H1 (cell line): ENCODE measurements at regions not wholly inside any gene's neighbourhood (a gene's known extent, or its start where the extent isn't known, plus 50 kb on each side); places are given as distances from the start of the nearest gene placed in this dataset.

Experiments
- CTCF ChIA-PET: fragments of 300-600 bp; sonication (Branson Sonifier 250); formaldehyde crosslinking; loops from one replicate; lab custom pipeline; 2021; ENCODE audit not compliant: partially characterized antibody; lab: Charles Lee
- POLR2A ChIA-PET: fragments of 300-600 bp; sonication (Branson Sonifier 250); formaldehyde crosslinking; loops from one replicate; lab custom pipeline; 2021; ENCODE audit warnings: inconsistent platforms; ENCODE audit not compliant: partially characterized antibody; lab: Charles Lee
- DNase-seq, 2 experiments: peaks; one replicate each; pipeline versions ENCODE4 v3.0.0 to v3.0.0-alpha.2; 2010 to 2022; ENCODE audit warnings: low spot score in 2 of 2, low read depth in 1 of 2, mixed read lengths in 1 of 2
- FAIRE-seq: peaks from 2 replicates; lab custom pipeline; 2011; peaks lifted over from hg19 to GRCh38; lab: Jason Lieb, UNC
- H2AFZ ChIP-seq: 2 replicates; pipeline ENCODE4 v1.8.1; 2012; ENCODE audit warnings: low read length, inconsistent platforms
- H2AK5ac ChIP-seq: 2 replicates; pipeline ENCODE4 v1.6.1; 2013; ENCODE audit warnings: low read depth, low read length
- H2BK120ac ChIP-seq: replicated peaks from 2 replicates; pipeline ENCODE3; 2013; ENCODE audit warnings: low read depth, low read length, inconsistent platforms
- H2BK12ac ChIP-seq: 2 replicates; pipeline ENCODE4 v1.6.1; 2013; ENCODE audit warnings: low read depth, low read length
- H2BK15ac ChIP-seq: 2 replicates; pipeline ENCODE4 v1.6.1; 2013; ENCODE audit warnings: low read length
- H2BK20ac ChIP-seq: 2 replicates; pipeline ENCODE4 v1.6.1; 2013; ENCODE audit warnings: low read length
- H2BK5ac ChIP-seq: 2 replicates; pipeline ENCODE4 v1.6.1; 2013; ENCODE audit warnings: low read depth, low read length
- H3K14ac ChIP-seq: 2 replicates; pipeline ENCODE4 v1.6.1; 2013; ENCODE audit warnings: inconsistent platforms; ENCODE audit not compliant: insufficient read length
- H3K18ac ChIP-seq: 2 replicates; pipeline ENCODE4 v1.6.1; 2013; ENCODE audit warnings: low read length; ENCODE audit errors: extremely low read depth
- H3K23ac ChIP-seq: 2 replicates; pipeline ENCODE4 v1.6.1; 2013; ENCODE audit warnings: inconsistent platforms; ENCODE audit not compliant: insufficient read length
- H3K23me2 ChIP-seq: 2 replicates; pipeline ENCODE4 v1.6.1; 2013; ENCODE audit warnings: low read depth, low read length
- H3K27ac ChIP-seq: 2 replicates; pipeline ENCODE4 v1.6.1; 2011; ENCODE audit warnings: low read depth, low read length, inconsistent platforms
- H3K27me3 ChIP-seq, 4 experiments: replicated peaks in 1 of 4; 1 replicate in 1 of 4; 2 replicates in 3 of 4; pipeline versions ENCODE4 v1.6.1 to v1.8.1; 2011 to 2013; ENCODE audit warnings: low read length in 3 of 4, mild to moderate bottlenecking in 3 of 4, inconsistent platforms in 2 of 4, mixed read lengths in 2 of 4, moderate library complexity in 1 of 4; ENCODE audit not compliant: control insufficient read depth in 3 of 4, insufficient read depth in 3 of 4; ENCODE audit errors: extremely low read depth in 1 of 4
- H3K36me3 ChIP-seq, 4 experiments: 2 replicates each; pipeline versions ENCODE4 v1.6.1 to v1.8.1; 2011 to 2013; ENCODE audit warnings: mild to moderate bottlenecking in 4 of 4, low read length in 3 of 4, moderate library complexity in 2 of 4, control low read depth in 1 of 4, inconsistent platforms in 1 of 4; ENCODE audit not compliant: insufficient read depth in 4 of 4, control insufficient read depth in 2 of 4
- H3K4ac ChIP-seq: replicated peaks from 2 replicates; pipeline ENCODE3; 2013; ENCODE audit warnings: low read length, low read depth, mixed read lengths, inconsistent platforms; ENCODE audit not compliant: insufficient read length
- H3K4me1 ChIP-seq, 4 experiments: replicated peaks in 1 of 4; 1 replicate in 1 of 4; 2 replicates in 3 of 4; pipeline versions ENCODE4 v1.6.1 to v1.8.1; 2011 to 2013; ENCODE audit warnings: low read length in 3 of 4, inconsistent platforms in 2 of 4, mixed read lengths in 1 of 4; ENCODE audit not compliant: insufficient read depth in 4 of 4, control insufficient read depth in 3 of 4
- H3K4me2 ChIP-seq, 2 experiments: 2 replicates each; pipeline versions ENCODE4 v1.6.1 to v1.8.1; 2011 to 2013; ENCODE audit warnings: low read depth in 2 of 2, low read length in 2 of 2, control low read depth in 1 of 2, inconsistent platforms in 1 of 2, mild to moderate bottlenecking in 1 of 2; ENCODE audit not compliant: insufficient read depth in 1 of 2
- H3K4me3 ChIP-seq, 4 experiments: fragments of 200-600, 300-600 bp in 1 of 4; sonication (generic), shearing (Covaris generic), sonication (Bioruptor Twin) in 1 of 4; 2 replicates each; pipeline versions ENCODE4 v1.5.1 to v1.8.1; 2011 to 2016; ENCODE audit warnings: low read length in 4 of 4, low read depth in 3 of 4, control low read depth in 2 of 4, inconsistent platforms in 2 of 4, mild to moderate bottlenecking in 2 of 4, mixed read lengths in 1 of 4, moderate library complexity in 1 of 4; ENCODE audit not compliant: insufficient read depth in 2 of 4; ENCODE audit errors: extremely low read depth in 1 of 4
- H3K56ac ChIP-seq: replicated peaks from 2 replicates; pipeline ENCODE3; 2013; ENCODE audit warnings: low read depth, mild to moderate bottlenecking, mixed read lengths, low read length, inconsistent platforms; ENCODE audit not compliant: insufficient read length
- H3K79me1 ChIP-seq: 2 replicates; pipeline ENCODE4 v1.6.1; 2013; ENCODE audit warnings: low read depth, low read length, control low read depth
- H3K79me2 ChIP-seq, 2 experiments: 2 replicates each; pipeline versions ENCODE4 v1.6.1 to v1.8.1; 2012 to 2013; ENCODE audit warnings: low read length in 2 of 2, mild to moderate bottlenecking in 2 of 2, inconsistent platforms in 1 of 2; ENCODE audit not compliant: insufficient read depth in 2 of 2, control insufficient read depth in 1 of 2
- H3K9ac ChIP-seq, 4 experiments: replicated peaks in 1 of 4; 1 replicate in 1 of 4; 2 replicates in 3 of 4; pipeline versions ENCODE4 v1.6.1 to v1.8.1; 2011 to 2013; ENCODE audit warnings: low read depth in 3 of 4, low read length in 3 of 4, control low read depth in 2 of 4, mild to moderate bottlenecking in 2 of 4, moderate library complexity in 2 of 4, inconsistent platforms in 1 of 4; ENCODE audit errors: extremely low read depth in 1 of 4
- H3K9me3 ChIP-seq, 2 experiments: 2 replicates each; pipeline versions ENCODE4 v1.6.1 to v1.8.1; 2012 to 2013; ENCODE audit warnings: mild to moderate bottlenecking in 2 of 2, moderate library complexity in 2 of 2, control low read depth in 1 of 2, inconsistent platforms in 1 of 2, low read depth in 1 of 2, low read length in 1 of 2, mixed read lengths in 1 of 2; ENCODE audit not compliant: insufficient read depth in 2 of 2
- H4K20me1 ChIP-seq, 2 experiments: replicated peaks in 1 of 2; 2 replicates each; pipeline versions ENCODE3 to v1.8.1; 2011 to 2013; ENCODE audit warnings: inconsistent platforms in 2 of 2, low read length in 2 of 2, mild to moderate bottlenecking in 1 of 2; ENCODE audit not compliant: insufficient read depth in 2 of 2, control insufficient read depth in 1 of 2
- H4K5ac ChIP-seq: 2 replicates; pipeline ENCODE4 v1.6.1; 2013; ENCODE audit warnings: low read length, low read depth, mixed read lengths, inconsistent platforms; ENCODE audit not compliant: insufficient read length
- H4K8ac ChIP-seq: 2 replicates; pipeline ENCODE4 v1.8.0; 2013; ENCODE audit warnings: mild to moderate bottlenecking, moderate library complexity, low read length, inconsistent platforms; ENCODE audit not compliant: insufficient read depth; ENCODE audit errors: extremely low read depth
- H4K91ac ChIP-seq: replicated peaks from 2 replicates; pipeline ENCODE3; 2013; ENCODE audit warnings: low read length, mixed read lengths, inconsistent platforms; ENCODE audit not compliant: insufficient read length
- ASH2L ChIP-seq: fragments of 200-600, 300-600 bp; sonication (generic); IDR thresholded peaks from one replicate; pipeline ENCODE4 v1.7.1; 2017; ENCODE audit warnings: low read length
- BCL11A ChIP-seq, 2 experiments: IDR thresholded peaks; one replicate each; pipeline ENCODE4 v1.6.1; 2011; ENCODE audit warnings: low read depth in 2 of 2, low read length in 2 of 2, mild to moderate bottlenecking in 2 of 2
- GTF2F1 ChIP-seq: IDR thresholded peaks from 2 replicates; pipeline ENCODE4 v1.6.1; 2012; ENCODE audit warnings: low read depth, low read length, improper control_type of control experiment, borderline replicate concordance
- HDAC6 ChIP-seq: IDR thresholded peaks from one replicate; pipeline ENCODE4 v1.7.1; 2012; ENCODE audit warnings: low read depth, mild to moderate bottlenecking, inconsistent platforms, low read length, moderate library complexity
- KDM1A ChIP-seq: fragments of 200-600, 300-600 bp; sonication (generic); IDR thresholded peaks from 2 replicates; pipeline ENCODE4 v1.7.1; 2016; ENCODE audit warnings: mild to moderate bottlenecking, low read length, borderline replicate concordance
- MAFK ChIP-seq: IDR thresholded peaks from 2 replicates; pipeline ENCODE4 v1.6.1; 2012; ENCODE audit warnings: low read depth, mild to moderate bottlenecking, improper control_type of control experiment, low read length
- MAX ChIP-seq: IDR thresholded peaks from 2 replicates; pipeline ENCODE4 v1.6.1; 2012; ENCODE audit warnings: inconsistent platforms
- POLR2A ChIP-seq, 2 experiments: IDR thresholded peaks; 1 replicate in 1 of 2; 2 replicates in 1 of 2; pipeline ENCODE4 v1.6.1; 2011; ENCODE audit warnings: low read depth in 2 of 2, low read length in 2 of 2, mild to moderate bottlenecking in 2 of 2; ENCODE audit errors: control extremely low read depth in 1 of 2
- RAD21 ChIP-seq, 2 experiments: IDR thresholded peaks in 1 of 2; conservative IDR thresholded peaks in 1 of 2; 2 replicates each; pipeline ENCODE4 v1.6.1; 2011; ENCODE audit warnings: low read depth in 2 of 2, low read length in 2 of 2, improper control_type of control experiment in 1 of 2, inconsistent platforms in 1 of 2, mild to moderate bottlenecking in 1 of 2, moderate library complexity in 1 of 2
- RXRA ChIP-seq: IDR thresholded peaks from 2 replicates; pipeline ENCODE4 v1.6.1; 2011; ENCODE audit warnings: low read depth, mild to moderate bottlenecking, low read length, moderate library complexity; ENCODE audit not compliant: insufficient read depth
- SIN3A ChIP-seq, 2 experiments: IDR thresholded peaks in 1 of 2; conservative IDR thresholded peaks in 1 of 2; 2 replicates each; pipeline ENCODE4 v1.6.1; 2011 to 2012; ENCODE audit warnings: low read length in 2 of 2, improper control_type of control experiment in 1 of 2, low read depth in 1 of 2, mild to moderate bottlenecking in 1 of 2
- ZNF274 ChIP-seq: IDR thresholded peaks from 2 replicates; pipeline ENCODE4 v1.7.0; 2012; ENCODE audit warnings: low read length, borderline replicate concordance; ENCODE audit errors: extremely low read depth
- WGBS, 2 experiments: shearing (Covaris generic) in 1 of 2; methylation state at CpG; one replicate each; pipeline versions ENCODE4 v1.1.6 to v1.1.7; 2013 to 2015; ENCODE audit warnings: low lambda C conversion rate in 2 of 2, mixed read lengths in 2 of 2, inconsistent platforms in 1 of 2, low coverage in 1 of 2, missing lambda C conversion rate in 1 of 2; ENCODE audit not compliant: insufficient replicate concordance in 2 of 2, insufficient coverage in 1 of 2, insufficient read length in 1 of 2; ENCODE audit errors: extremely low coverage in 1 of 2, missing lambda C conversion rate in 1 of 2; 5-methylcytosine and 5-hydroxymethylcytosine counted together
- TF ChIP-seq, protein P1 (sequence below): IDR thresholded peaks from 2 replicates; pipeline ENCODE4 v1.6.1; 2012; ENCODE audit warnings: low read length, inconsistent platforms

DNA sequence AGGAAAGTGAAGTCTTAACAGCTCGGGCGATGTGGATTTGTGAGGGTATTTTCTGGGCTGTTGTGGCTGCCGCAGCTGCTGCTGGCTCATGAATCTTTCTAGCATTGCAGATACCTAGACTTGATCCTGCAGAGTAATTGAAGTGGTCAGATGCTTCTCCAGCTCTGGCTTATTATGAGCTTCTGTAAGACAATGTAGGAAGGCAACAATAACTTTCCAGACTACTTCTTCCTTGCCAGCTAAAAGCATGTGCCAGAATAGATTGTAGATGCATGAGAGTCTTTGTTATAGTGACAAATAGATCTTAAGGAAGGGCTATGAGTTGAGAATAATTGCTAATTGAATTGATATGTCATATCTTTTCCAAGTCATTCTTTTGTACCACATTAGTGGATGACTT, 461.4 kb upstream of the POT1 start:
- H3K4me3 ChIP-seq = no peak overlapping the region
- no peak overlapping the region for H3K56ac ChIP-seq
- H3K27me3 ChIP-seq = no peaks in the 10 kb centered on the region
- H3K14ac ChIP-seq = no peak overlapping the region
- H2BK20ac ChIP-seq = no peak overlapping the region
- H3K4ac ChIP-seq = no peak overlapping the region
- H3K79me1 ChIP-seq = no peaks in the 10 kb centered on the region
- no peak overlapping the region for H3K18ac ChIP-seq
- no peak overlapping the region for H2AK5ac ChIP-seq
- H3K79me2 ChIP-seq = no peaks in the 10 kb centered on the region
- no peak overlapping the region for H3K4me2 ChIP-seq
- H3K27ac ChIP-seq = no peak overlapping the region
- H3K23ac ChIP-seq = no peak overlapping the region
- H3K36me3 ChIP-seq = no peaks in the 10 kb centered on the region
- H2BK120ac ChIP-seq = no peak overlapping the region
- CTCF ChIA-PET = interaction anchor here (0.9 to 1.5 kb wide), 2 partner anchors 9 to 22 kb away, joined by 3 read pairs; no protein-coding TSS in a partner anchor
- no peak overlapping the region for H2BK5ac ChIP-seq
- H4K20me1 ChIP-seq = no peaks in the 10 kb centered on the region
- no peak overlapping the region for H4K5ac ChIP-seq
- no peaks in the 10 kb centered on the region for H3K23me2 ChIP-seq
- POLR2A ChIA-PET = no interaction called here
- no peak overlapping the region for H2BK15ac ChIP-seq
- no peak overlapping the region for H3K9ac ChIP-seq
- no peak overlapping the region for H4K91ac ChIP-seq
- no peak overlapping the region for H2AFZ ChIP-seq
- no peak overlapping the region for H2BK12ac ChIP-seq
- FAIRE-seq (no peak), DNase-seq (no peak)
- H3K9me3 ChIP-seq = no peaks in the 10 kb centered on the region
- no peak overlapping the region for H4K8ac ChIP-seq
- WGBS, 2 experiments = 58% methylated on average over 3 of the region's 3 CpGs; no CpG with 5 or more reads in 1 of the 2 experiments
- H3K4me1 ChIP-seq = no peaks in the 10 kb centered on the region
- TF ChIP-seq ZNF274 (no peak), HDAC6 (no peak), MAFK (no peak), POLR2A (IDR thresholded peaks at IDR 0.05; ENCODE audit: control extremely low read depth in 1 of 2, low read depth in 2 of 2, low read length in 2 of 2) (no peak), GTF2F1 (no peak), BCL11A (IDR thresholded peaks at IDR 0.05; ENCODE audit: low read depth in 2 of 2, low read length in 2 of 2) (no peak), KDM1A (no peak), RAD21 (IDR thresholded peaks at IDR 0.05 in 1 of 2, conservative IDR thresholded peaks at IDR 0.05 in 1 of 2; ENCODE audit: low read depth in 2 of 2, low read length in 2 of 2) (no peak), SIN3A (conservative IDR thresholded peaks at IDR 0.05 in 1 of 2, IDR thresholded peaks at IDR 0.05 in 1 of 2; ENCODE audit: low read depth in 1 of 2, low read length in 2 of 2) (no peak), MAX (no peak), ASH2L (no peak), RXRA (no peak)
- TF ChIP-seq, protein P1, sequence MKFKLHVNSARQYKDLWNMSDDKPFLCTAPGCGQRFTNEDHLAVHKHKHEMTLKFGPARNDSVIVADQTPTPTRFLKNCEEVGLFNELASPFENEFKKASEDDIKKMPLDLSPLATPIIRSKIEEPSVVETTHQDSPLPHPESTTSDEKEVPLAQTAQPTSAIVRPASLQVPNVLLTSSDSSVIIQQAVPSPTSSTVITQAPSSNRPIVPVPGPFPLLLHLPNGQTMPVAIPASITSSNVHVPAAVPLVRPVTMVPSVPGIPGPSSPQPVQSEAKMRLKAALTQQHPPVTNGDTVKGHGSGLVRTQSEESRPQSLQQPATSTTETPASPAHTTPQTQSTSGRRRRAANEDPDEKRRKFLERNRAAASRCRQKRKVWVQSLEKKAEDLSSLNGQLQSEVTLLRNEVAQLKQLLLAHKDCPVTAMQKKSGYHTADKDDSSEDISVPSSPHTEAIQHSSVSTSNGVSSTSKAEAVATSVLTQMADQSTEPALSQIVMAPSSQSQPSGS = no peak
